ENCODE measurements at regions not wholly inside any gene's neighbourhood (a gene's known extent, or its start where the extent isn't known, plus 50 kb on each side); places are given as distances from the start of the nearest gene placed in this dataset.

- no peaks in the 10 kb centered on the region for H3K9me3 ChIP-seq (ENCODE audit: control insufficient read depth, low read length)
- H3K9ac ChIP-seq, result no peak overlapping the region
- no peaks in the 10 kb centered on the region for H3K27me3 ChIP-seq (ENCODE audit: control insufficient read depth, insufficient read depth, low read length)
- H3K79me2 ChIP-seq, result no peaks in the 10 kb centered on the region
- no peak for TF ChIP-seq CTCF (IDR thresholded peaks at IDR 0.05)
- no peaks in the 10 kb centered on the region for H3K4me1 ChIP-seq
- H3K27ac ChIP-seq, result no peak overlapping the region
- H3K4me2 ChIP-seq (ENCODE audit: low read length), result no peak overlapping the region
- no peaks in the 10 kb centered on the region for H3K36me3 ChIP-seq (ENCODE audit: control insufficient read depth, insufficient read depth, low read length)
- no peak overlapping the region for H2AFZ ChIP-seq
- H3K4me3 ChIP-seq (ENCODE audit: low read depth, low read length), result no peak overlapping the region
These were observed 147.9 kb upstream of the SMAD1 start for GRCh38 chr4:145333786-145334185.

GRCh38 chr4:145326491-145326890 is 146.1 kb upstream of the OTUD4 start:
- Histone ChIP-seq H3K4me1 (no peaks in the 10 kb centered on the region), H3K79me2 (no peaks in the 10 kb centered on the region), H2AFZ (no peak overlapping the region), H3K4me2 (ENCODE audit: low read length) (no peak overlapping the region), H3K27ac (no peak overlapping the region), H3K9ac (no peak overlapping the region), H3K27me3 (ENCODE audit: control insufficient read depth, insufficient read depth, low read length) (no peaks in the 10 kb centered on the region), H3K9me3 (ENCODE audit: control insufficient read depth, low read length) (no peaks in the 10 kb centered on the region), H3K4me3 (ENCODE audit: low read depth, low read length) (no peak overlapping the region), H3K36me3 (ENCODE audit: control insufficient read depth, insufficient read depth, low read length) (no peaks in the 10 kb centered on the region)
- no peak for TF ChIP-seq CTCF (IDR thresholded peaks at IDR 0.05)

- no peak overlapping the region for H3K4me2 ChIP-seq (ENCODE audit: low read length)
- no peak overlapping the region for H3K9ac ChIP-seq
- H3K79me2 ChIP-seq, result no peaks in the 10 kb centered on the region
- no peak overlapping the region for H3K27ac ChIP-seq
- H3K9me3 ChIP-seq (ENCODE audit: control insufficient read depth, low read length), result no peaks in the 10 kb centered on the region
- H2AFZ ChIP-seq, result no peak overlapping the region
- no peak for TF ChIP-seq CTCF (IDR thresholded peaks at IDR 0.05)
- no peak overlapping the region for H3K4me3 ChIP-seq (ENCODE audit: low read depth, low read length)
- H3K36me3 ChIP-seq (ENCODE audit: control insufficient read depth, insufficient read depth, low read length), result no peaks in the 10 kb centered on the region
- no peaks in the 10 kb centered on the region for H3K4me1 ChIP-seq
- no peaks in the 10 kb centered on the region for H3K27me3 ChIP-seq (ENCODE audit: control insufficient read depth, insufficient read depth, low read length)
These were observed 143.8 kb upstream of the OTUD4 start for GRCh38 chr4:145324161-145324560.

- H3K79me2 ChIP-seq, result no peaks in the 10 kb centered on the region
- no peak overlapping the region for H3K27ac ChIP-seq
- no peak overlapping the region for H3K9ac ChIP-seq
- H3K4me3 ChIP-seq (ENCODE audit: low read depth, low read length), result no peak overlapping the region
- H3K4me2 ChIP-seq (ENCODE audit: low read length), result no peak overlapping the region
- no peaks in the 10 kb centered on the region for H3K27me3 ChIP-seq (ENCODE audit: control insufficient read depth, insufficient read depth, low read length)
- H3K4me1 ChIP-seq, result no peaks in the 10 kb centered on the region
- no peaks in the 10 kb centered on the region for H3K36me3 ChIP-seq (ENCODE audit: control insufficient read depth, insufficient read depth, low read length)
- H2AFZ ChIP-seq, result no peak overlapping the region
- no peak for TF ChIP-seq CTCF (IDR thresholded peaks at IDR 0.05)
- H3K9me3 ChIP-seq (ENCODE audit: control insufficient read depth, low read length), result no peaks in the 10 kb centered on the region
These were observed 139.9 kb upstream of the OTUD4 start for GRCh38 chr4:145320294-145320693.

GRCh38 chr4:145319751-145320150 is 139.4 kb upstream of the OTUD4 start:
- Histone ChIP-seq H3K4me3 (ENCODE audit: low read depth, low read length) (no peak overlapping the region), H3K27ac (no peak overlapping the region), H3K9ac (no peak overlapping the region), H3K9me3 (ENCODE audit: control insufficient read depth, low read length) (no peaks in the 10 kb centered on the region), H2AFZ (no peak overlapping the region), H3K4me1 (no peaks in the 10 kb centered on the region), H3K79me2 (no peaks in the 10 kb centered on the region), H3K27me3 (ENCODE audit: control insufficient read depth, insufficient read depth, low read length) (no peaks in the 10 kb centered on the region), H3K36me3 (ENCODE audit: control insufficient read depth, insufficient read depth, low read length) (no peaks in the 10 kb centered on the region), H3K4me2 (ENCODE audit: low read length) (no peak overlapping the region)
- TF ChIP-seq CTCF (IDR thresholded peaks at IDR 0.05), result no peak
